ENCODE measurements at regions not wholly inside any gene's neighbourhood (a gene's known extent, or its start where the extent isn't known, plus 50 kb on each side); places are given as distances from the start of the nearest gene placed in this dataset.

DNA sequence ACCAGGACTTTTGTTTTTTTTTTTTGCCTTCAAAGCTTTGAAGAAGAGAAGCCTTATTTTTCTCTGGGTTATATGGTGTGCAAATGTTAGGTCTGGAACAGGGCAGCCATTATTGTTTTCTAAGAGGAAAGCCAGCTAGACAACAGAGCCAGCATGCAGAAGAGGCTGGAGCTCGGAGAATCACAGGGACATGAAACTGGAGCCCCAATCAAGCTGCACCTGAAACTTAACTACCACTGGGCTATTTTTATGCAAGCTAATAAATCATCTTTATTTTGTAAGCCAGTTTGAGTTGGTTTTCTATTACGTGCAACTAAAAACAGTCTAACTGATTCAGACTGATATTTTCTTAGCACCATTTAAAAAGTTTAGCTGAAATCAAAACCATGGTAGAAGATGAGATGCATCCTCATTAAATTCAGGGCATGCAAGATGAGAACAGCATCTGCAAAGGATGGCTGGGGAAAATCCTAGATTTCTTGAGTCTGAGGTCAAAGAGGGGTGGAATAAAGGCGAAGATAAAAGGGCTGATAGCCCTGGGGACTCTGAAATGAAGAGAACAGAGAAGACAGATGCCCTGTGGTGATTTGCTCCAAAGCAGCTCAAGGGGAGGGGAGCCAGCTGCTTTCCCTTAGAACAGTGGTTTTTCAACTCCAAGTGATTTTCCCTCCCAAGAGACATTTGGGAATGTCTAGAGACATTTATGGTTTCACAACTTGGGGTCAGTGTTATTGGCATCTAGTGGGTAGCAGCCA lies 177.1 kb upstream of the WSCD1 start:
- Histone ChIP-seq H3K4me2 (ENCODE audit: low read depth, low read length, poor library complexity, severe bottlenecking) (no peak overlapping the region), H3K9me3 (ENCODE audit: insufficient read depth, low read length) (no peaks in the 10 kb centered on the region), H4K20me1 (ENCODE audit: low read depth, low read length) (no peaks in the 10 kb centered on the region), H3K36me3 (ENCODE audit: low read length) (no peaks in the 10 kb centered on the region), H2AFZ (ENCODE audit: low read depth, low read length, severe bottlenecking) (no peak overlapping the region), H3K4me3 (ENCODE audit: insufficient read depth, low read length, poor library complexity, severe bottlenecking) (no peak overlapping the region), H3K9me2 (replicated peaks; ENCODE audit: insufficient read depth, low read length) (no peaks in the 10 kb centered on the region), H3F3A (ENCODE audit: insufficient read depth) (no peaks in the 10 kb centered on the region), H3K79me2 (ENCODE audit: insufficient read depth, low read length) (no peaks in the 10 kb centered on the region), H3K27me3 (ENCODE audit: low read length) (no peaks in the 10 kb centered on the region), H3K9ac (ENCODE audit: low read length) (no peak overlapping the region), H3K27ac (ENCODE audit: low read depth, low read length) (no peak overlapping the region)
- no peak for TF ChIP-seq EZH2phosphoT487 (conservative IDR thresholded peaks at IDR 0.05; ENCODE audit: low read length)
- TF ChIP-seq, protein P1, sequence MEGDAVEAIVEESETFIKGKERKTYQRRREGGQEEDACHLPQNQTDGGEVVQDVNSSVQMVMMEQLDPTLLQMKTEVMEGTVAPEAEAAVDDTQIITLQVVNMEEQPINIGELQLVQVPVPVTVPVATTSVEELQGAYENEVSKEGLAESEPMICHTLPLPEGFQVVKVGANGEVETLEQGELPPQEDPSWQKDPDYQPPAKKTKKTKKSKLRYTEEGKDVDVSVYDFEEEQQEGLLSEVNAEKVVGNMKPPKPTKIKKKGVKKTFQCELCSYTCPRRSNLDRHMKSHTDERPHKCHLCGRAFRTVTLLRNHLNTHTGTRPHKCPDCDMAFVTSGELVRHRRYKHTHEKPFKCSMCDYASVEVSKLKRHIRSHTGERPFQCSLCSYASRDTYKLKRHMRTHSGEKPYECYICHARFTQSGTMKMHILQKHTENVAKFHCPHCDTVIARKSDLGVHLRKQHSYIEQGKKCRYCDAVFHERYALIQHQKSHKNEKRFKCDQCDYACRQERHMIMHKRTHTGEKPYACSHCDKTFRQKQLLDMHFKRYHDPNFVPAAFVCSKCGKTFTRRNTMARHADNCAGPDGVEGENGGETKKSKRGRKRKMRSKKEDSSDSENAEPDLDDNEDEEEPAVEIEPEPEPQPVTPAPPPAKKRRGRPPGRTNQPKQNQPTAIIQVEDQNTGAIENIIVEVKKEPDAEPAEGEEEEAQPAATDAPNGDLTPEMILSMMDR (IDR thresholded peaks at IDR 0.05; ENCODE audit: insufficient read depth, low read length, poor library complexity, severe bottlenecking), result no peak

DNA sequence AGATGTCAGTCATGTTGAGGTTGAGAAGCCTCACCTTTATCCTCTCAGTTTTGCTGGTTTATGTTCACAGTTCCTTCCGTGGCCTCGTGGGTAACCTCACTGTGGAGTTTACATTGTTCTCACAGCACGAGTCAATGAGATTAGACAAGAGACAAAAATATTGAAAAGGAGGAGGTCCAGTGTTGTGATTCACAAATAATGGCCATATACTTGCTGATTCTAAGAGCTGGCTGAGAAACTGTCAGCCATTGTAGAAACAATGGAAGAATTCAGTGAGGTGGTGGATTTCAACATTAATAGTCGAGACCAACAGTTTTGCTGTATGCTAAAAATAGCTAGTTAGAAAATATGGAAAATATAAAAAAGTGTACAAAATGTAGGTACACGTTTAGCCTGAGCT lies 176.4 kb upstream of the WSCD1 start:
- Histone ChIP-seq H4K20me1 (ENCODE audit: low read depth, low read length) (no peaks in the 10 kb centered on the region), H3K9me2 (replicated peaks; ENCODE audit: insufficient read depth, low read length) (no peaks in the 10 kb centered on the region), H3K27ac (ENCODE audit: low read depth, low read length) (no peak overlapping the region), H3F3A (ENCODE audit: insufficient read depth) (no peaks in the 10 kb centered on the region), H3K27me3 (ENCODE audit: low read length) (no peaks in the 10 kb centered on the region), H3K36me3 (ENCODE audit: low read length) (no peaks in the 10 kb centered on the region), H3K9ac (ENCODE audit: low read length) (no peak overlapping the region), H3K4me2 (ENCODE audit: low read depth, low read length, poor library complexity, severe bottlenecking) (no peak overlapping the region), H2AFZ (ENCODE audit: low read depth, low read length, severe bottlenecking) (no peak overlapping the region), H3K79me2 (ENCODE audit: insufficient read depth, low read length) (no peaks in the 10 kb centered on the region), H3K4me3 (ENCODE audit: insufficient read depth, low read length, poor library complexity, severe bottlenecking) (no peak overlapping the region), H3K9me3 (ENCODE audit: insufficient read depth, low read length) (no peaks in the 10 kb centered on the region)
- TF ChIP-seq EZH2phosphoT487 (conservative IDR thresholded peaks at IDR 0.05; ENCODE audit: low read length), result no peak
- TF ChIP-seq, protein P1 (IDR thresholded peaks at IDR 0.05; ENCODE audit: insufficient read depth, low read length, poor library complexity, severe bottlenecking), result no peak

DNA sequence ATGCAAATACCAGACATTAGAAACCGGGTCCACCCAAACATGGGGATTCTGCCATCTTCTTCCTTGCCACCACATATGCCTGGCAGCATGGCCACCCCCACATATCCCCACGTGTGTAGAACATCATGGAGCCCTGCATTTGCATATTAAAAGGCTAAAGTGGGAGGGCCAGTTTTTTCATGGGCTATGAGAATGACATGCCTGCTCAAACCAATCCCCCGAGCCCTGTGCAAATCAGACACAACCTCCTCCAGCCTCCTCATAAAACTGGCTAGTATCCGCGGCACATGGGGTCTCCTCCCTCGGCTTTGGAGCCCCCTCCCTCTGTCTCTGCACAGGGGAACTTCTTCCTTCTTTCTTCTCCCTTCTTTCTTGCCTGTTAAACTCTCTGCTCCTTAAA lies 174.9 kb upstream of the WSCD1 start:
- no peak overlapping the region for H3K4me3 ChIP-seq (ENCODE audit: insufficient read depth, low read length, poor library complexity, severe bottlenecking)
- TF ChIP-seq, protein P1 (IDR thresholded peaks at IDR 0.05; ENCODE audit: insufficient read depth, low read length, poor library complexity, severe bottlenecking), result no peak
- no peak for TF ChIP-seq EZH2phosphoT487 (conservative IDR thresholded peaks at IDR 0.05; ENCODE audit: low read length)
- H2AFZ ChIP-seq (ENCODE audit: low read depth, low read length, severe bottlenecking), result no peak overlapping the region
- H3F3A ChIP-seq (ENCODE audit: insufficient read depth), result no peaks in the 10 kb centered on the region
- no peaks in the 10 kb centered on the region for H4K20me1 ChIP-seq (ENCODE audit: low read depth, low read length)
- no peak overlapping the region for H3K27ac ChIP-seq (ENCODE audit: low read depth, low read length)
- no peaks in the 10 kb centered on the region for H3K9me2 ChIP-seq (replicated peaks; ENCODE audit: insufficient read depth, low read length)
- no peaks in the 10 kb centered on the region for H3K36me3 ChIP-seq (ENCODE audit: low read length)
- no peaks in the 10 kb centered on the region for H3K79me2 ChIP-seq (ENCODE audit: insufficient read depth, low read length)
- H3K9me3 ChIP-seq (ENCODE audit: insufficient read depth, low read length), result no peaks in the 10 kb centered on the region
- no peaks in the 10 kb centered on the region for H3K27me3 ChIP-seq (ENCODE audit: low read length)
- H3K4me2 ChIP-seq (ENCODE audit: low read depth, low read length, poor library complexity, severe bottlenecking), result no peak overlapping the region
- H3K9ac ChIP-seq (ENCODE audit: low read length), result no peak overlapping the region

Measured in SU-DHL-6 (cell line).